ENCODE measurements at regions not wholly inside any gene's neighbourhood (a gene's known extent, or its start where the extent isn't known, plus 50 kb on each side); places are given as distances from the start of the nearest gene placed in this dataset.

GRCh38 chr13:62115831-62116230, 700.2 kb upstream of the PCDH20 start:
- no peak for TF ChIP-seq ARNT (IDR thresholded peaks at IDR 0.05)
- TF ChIP-seq FOXM1 (IDR thresholded peaks at IDR 0.05; ENCODE audit: borderline replicate concordance): no peak
- no peak for TF ChIP-seq ELF4 (IDR thresholded peaks at IDR 0.05)
- TF ChIP-seq CTBP1 (IDR thresholded peaks at IDR 0.05; ENCODE audit: borderline replicate concordance): no peak
- TF ChIP-seq PKNOX1 (IDR thresholded peaks at IDR 0.05): no peak
- no peak for TF ChIP-seq HDGF (IDR thresholded peaks at IDR 0.05; ENCODE audit: borderline replicate concordance)
- no peak for TF ChIP-seq L3MBTL2 (conservative IDR thresholded peaks at IDR 0.05)
- TF ChIP-seq TARDBP (IDR thresholded peaks at IDR 0.05): no peak

Data from HEK293T (cell line).